ENCODE measurements at regions not wholly inside any gene's neighbourhood (a gene's known extent, or its start where the extent isn't known, plus 50 kb on each side); places are given as distances from the start of the nearest gene placed in this dataset.

DNA sequence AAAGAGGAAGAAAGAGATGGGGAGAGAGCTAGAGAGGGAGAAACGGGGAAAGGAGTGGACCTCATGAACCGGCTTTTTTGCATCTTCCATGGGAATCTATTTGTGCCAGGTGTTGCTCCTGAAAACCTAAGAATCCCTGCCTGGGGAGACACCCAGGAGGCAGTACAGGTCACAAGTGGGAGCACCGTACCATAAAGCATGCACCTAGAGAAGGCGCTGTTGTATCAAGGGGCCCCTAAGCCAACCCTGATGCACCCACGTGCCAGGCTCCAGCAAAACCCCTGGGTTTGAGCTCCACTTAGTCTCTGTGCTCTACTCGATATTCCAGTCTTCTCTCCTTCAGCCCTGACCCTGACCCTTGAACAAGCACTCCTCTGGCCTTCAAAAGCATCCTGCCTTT lies 233.6 kb downstream of the RRAGC start:
- Histone ChIP-seq H3K4me1 (ENCODE audit: control insufficient read depth, extremely low read depth, insufficient read depth, low read length) (no peaks in the 10 kb centered on the region), H3K4me2 (ENCODE audit: insufficient read depth, low read length) (no peak overlapping the region), H3K36me3 (ENCODE audit: control insufficient read depth in 2 of 2, extremely low read depth in 1 of 2, insufficient read depth in 2 of 2, low read length in 2 of 2) (no peaks in the 10 kb centered on the region), H3K27ac (ENCODE audit: insufficient read depth, low read depth, low read length) (no peak overlapping the region), H3K9me1 (replicated peaks; ENCODE audit: control insufficient read depth, extremely low read depth, insufficient read depth, low read length) (no peaks in the 10 kb centered on the region), H2AFZ (ENCODE audit: low read depth, low read length) (no peak overlapping the region), H3K9me3 (replicated peaks; ENCODE audit: control insufficient read depth, insufficient read depth, low read length) (no peaks in the 10 kb centered on the region), H3K79me2 (ENCODE audit: control insufficient read depth, insufficient read depth, low read length) (no peaks in the 10 kb centered on the region), H3K4me3 (replicated peaks in 1 of 3; ENCODE audit: insufficient read depth in 1 of 3, low read depth in 1 of 3, low read length in 3 of 3) (no peak overlapping the region), H3K27me3 (ENCODE audit: control insufficient read depth in 2 of 2, insufficient read depth in 2 of 2, low read length in 2 of 2) (no peaks in the 10 kb centered on the region), H4K20me1 (replicated peaks; ENCODE audit: control insufficient read depth, extremely low read depth, insufficient read depth, low read length) (no peaks in the 10 kb centered on the region), H3K9ac (replicated peaks; ENCODE audit: extremely low read depth, insufficient read depth, low read length) (no peak overlapping the region)
- CTCF ChIA-PET = no interaction called here
- TF ChIP-seq POLR2A (IDR thresholded peaks at IDR 0.05; ENCODE audit: low read depth, low read length) (no peak), GATA2 (IDR thresholded peaks at IDR 0.05; ENCODE audit: insufficient read depth, insufficient read length, low read depth, low read length) (no peak), MYC (IDR thresholded peaks at IDR 0.05; ENCODE audit: low read depth, low read length) (no peak), POLR2AphosphoS5 (IDR thresholded peaks at IDR 0.05; ENCODE audit: insufficient read depth, low read depth, low read length) (no peak), FOS (IDR thresholded peaks at IDR 0.05; ENCODE audit: borderline replicate concordance, insufficient read depth, low read length) (no peak), JUN (IDR thresholded peaks at IDR 0.05; ENCODE audit: borderline replicate concordance, insufficient read depth, insufficient read length, low read depth) (no peak), EZH2 (IDR thresholded peaks at IDR 0.05; ENCODE audit: borderline replicate concordance, low read depth, low read length, severe bottlenecking) (no peak)
- TF ChIP-seq, protein P1, sequence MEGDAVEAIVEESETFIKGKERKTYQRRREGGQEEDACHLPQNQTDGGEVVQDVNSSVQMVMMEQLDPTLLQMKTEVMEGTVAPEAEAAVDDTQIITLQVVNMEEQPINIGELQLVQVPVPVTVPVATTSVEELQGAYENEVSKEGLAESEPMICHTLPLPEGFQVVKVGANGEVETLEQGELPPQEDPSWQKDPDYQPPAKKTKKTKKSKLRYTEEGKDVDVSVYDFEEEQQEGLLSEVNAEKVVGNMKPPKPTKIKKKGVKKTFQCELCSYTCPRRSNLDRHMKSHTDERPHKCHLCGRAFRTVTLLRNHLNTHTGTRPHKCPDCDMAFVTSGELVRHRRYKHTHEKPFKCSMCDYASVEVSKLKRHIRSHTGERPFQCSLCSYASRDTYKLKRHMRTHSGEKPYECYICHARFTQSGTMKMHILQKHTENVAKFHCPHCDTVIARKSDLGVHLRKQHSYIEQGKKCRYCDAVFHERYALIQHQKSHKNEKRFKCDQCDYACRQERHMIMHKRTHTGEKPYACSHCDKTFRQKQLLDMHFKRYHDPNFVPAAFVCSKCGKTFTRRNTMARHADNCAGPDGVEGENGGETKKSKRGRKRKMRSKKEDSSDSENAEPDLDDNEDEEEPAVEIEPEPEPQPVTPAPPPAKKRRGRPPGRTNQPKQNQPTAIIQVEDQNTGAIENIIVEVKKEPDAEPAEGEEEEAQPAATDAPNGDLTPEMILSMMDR (IDR thresholded peaks at IDR 0.05; ENCODE audit: extremely low read depth in 1 of 2, insufficient read depth in 1 of 2, low read depth in 1 of 2, low read length in 2 of 2) = no peak
- TF ChIP-seq, protein P2, sequence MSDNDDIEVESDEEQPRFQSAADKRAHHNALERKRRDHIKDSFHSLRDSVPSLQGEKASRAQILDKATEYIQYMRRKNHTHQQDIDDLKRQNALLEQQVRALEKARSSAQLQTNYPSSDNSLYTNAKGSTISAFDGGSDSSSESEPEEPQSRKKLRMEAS (IDR thresholded peaks at IDR 0.05; ENCODE audit: insufficient read depth, insufficient read length) = no peak
- FAIRE-seq (no peak), DNase-seq (ENCODE audit: low read depth, low spot score) (no peak)
- no TSS peak for BruUV-seq (replicated peaks)
- POLR2A ChIA-PET = no interaction called here
- intact Hi-C loops (cut with micrococcal nuclease) (no loop called here), dilution Hi-C loops (cut with MboI; ENCODE audit: extremely low pct_ligation_motif_present, low sequenced_read_pairs) (no loop called here)
